Endodermal cell (in vitro differentiated cells): ENCODE measurements at regions not wholly inside any gene's neighbourhood (a gene's known extent, or its start where the extent isn't known, plus 50 kb on each side); places are given as distances from the start of the nearest gene placed in this dataset.

ENCODE experiments used
- DNase-seq: peaks from one replicate; pipeline ENCODE4 v3.0.0-alpha.2; 2017
- H3K27ac ChIP-seq: 2 replicates; pipeline ENCODE4 v1.5.1; 2013; ENCODE audit warnings: mild to moderate bottlenecking, low read depth, low read length, moderate library complexity
- H3K27me3 ChIP-seq: 2 replicates; pipeline ENCODE4 v1.6.1; 2013; ENCODE audit warnings: mild to moderate bottlenecking, low read length, moderate library complexity; ENCODE audit not compliant: insufficient read depth, control insufficient read depth, poor library complexity, severe bottlenecking
- H3K36me3 ChIP-seq: 2 replicates; pipeline ENCODE4 v1.7.0; 2013; ENCODE audit warnings: mild to moderate bottlenecking, low read length, moderate library complexity; ENCODE audit not compliant: control insufficient read depth, insufficient read depth
- H3K4me1 ChIP-seq: one replicate; pipeline ENCODE4 v1.7.0; 2013; ENCODE audit warnings: low read length; ENCODE audit not compliant: control insufficient read depth, insufficient read depth
- H3K4me3 ChIP-seq: 2 replicates; pipeline ENCODE4 v1.5.1; 2013; ENCODE audit warnings: mild to moderate bottlenecking, low read length, moderate library complexity
- H3K9ac ChIP-seq: 2 replicates; pipeline ENCODE4 v1.6.1; 2013; ENCODE audit warnings: mild to moderate bottlenecking, low read length, moderate library complexity; ENCODE audit not compliant: poor library complexity, severe bottlenecking; ENCODE audit errors: extremely low read depth
- H3K9me3 ChIP-seq: 2 replicates; pipeline ENCODE4 v1.6.1; 2013; ENCODE audit warnings: mild to moderate bottlenecking, low read length, moderate library complexity; ENCODE audit not compliant: control insufficient read depth
- H3K27ac Mint-ChIP-seq: 2 replicates; pipeline ENCODE4 v1.8.0; 2020; ENCODE audit warnings: mixed read lengths
- H3K27me3 Mint-ChIP-seq: 2 replicates; pipeline ENCODE4 v1.8.0; 2021; ENCODE audit warnings: mild to moderate bottlenecking, mixed read lengths; ENCODE audit not compliant: insufficient read depth
- H3K36me3 Mint-ChIP-seq: 2 replicates; pipeline ENCODE4 v1.8.0; 2020; ENCODE audit warnings: low read depth, mixed read lengths
- H3K4me1 Mint-ChIP-seq: 2 replicates; pipeline ENCODE4 v1.8.0; 2020; ENCODE audit warnings: mixed read lengths
- H3K4me3 Mint-ChIP-seq: 2 replicates; pipeline ENCODE4 v1.8.0; 2020; ENCODE audit warnings: mild to moderate bottlenecking, moderate library complexity, mixed read lengths
- H3K9me3 Mint-ChIP-seq: 2 replicates; pipeline ENCODE4 v1.8.0; 2020; ENCODE audit warnings: mild to moderate bottlenecking, mixed read lengths
- WGBS, 2 experiments: methylation state at CpG; one replicate each; pipeline versions ENCODE4 v1.1.5 to v1.1.7; 2013; ENCODE audit warnings: missing lambda C conversion rate in 2 of 2, mixed read lengths in 1 of 2; ENCODE audit not compliant: insufficient coverage in 1 of 2, insufficient read length in 1 of 2; 5-methylcytosine and 5-hydroxymethylcytosine counted together
- TF ChIP-seq, protein P1 (sequence below): fragments of 200-600 bp; sonication (generic); conservative IDR thresholded peaks from 2 replicates; pipeline ENCODE4 v1.5.0; 2021; ENCODE audit warnings: antibody characterized with exemption, mild to moderate bottlenecking

- peak overlapping the region; percentile 60 for H3K27ac ChIP-seq
- TF ChIP-seq, protein P1, sequence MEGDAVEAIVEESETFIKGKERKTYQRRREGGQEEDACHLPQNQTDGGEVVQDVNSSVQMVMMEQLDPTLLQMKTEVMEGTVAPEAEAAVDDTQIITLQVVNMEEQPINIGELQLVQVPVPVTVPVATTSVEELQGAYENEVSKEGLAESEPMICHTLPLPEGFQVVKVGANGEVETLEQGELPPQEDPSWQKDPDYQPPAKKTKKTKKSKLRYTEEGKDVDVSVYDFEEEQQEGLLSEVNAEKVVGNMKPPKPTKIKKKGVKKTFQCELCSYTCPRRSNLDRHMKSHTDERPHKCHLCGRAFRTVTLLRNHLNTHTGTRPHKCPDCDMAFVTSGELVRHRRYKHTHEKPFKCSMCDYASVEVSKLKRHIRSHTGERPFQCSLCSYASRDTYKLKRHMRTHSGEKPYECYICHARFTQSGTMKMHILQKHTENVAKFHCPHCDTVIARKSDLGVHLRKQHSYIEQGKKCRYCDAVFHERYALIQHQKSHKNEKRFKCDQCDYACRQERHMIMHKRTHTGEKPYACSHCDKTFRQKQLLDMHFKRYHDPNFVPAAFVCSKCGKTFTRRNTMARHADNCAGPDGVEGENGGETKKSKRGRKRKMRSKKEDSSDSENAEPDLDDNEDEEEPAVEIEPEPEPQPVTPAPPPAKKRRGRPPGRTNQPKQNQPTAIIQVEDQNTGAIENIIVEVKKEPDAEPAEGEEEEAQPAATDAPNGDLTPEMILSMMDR = no peak
- DNase-seq = peak; percentile 55
- peaks cover 21% of the 10 kb centered on the region for H3K27me3 Mint-ChIP-seq
- no peak overlapping the region for H3K9ac ChIP-seq
- H3K36me3 ChIP-seq = no peaks in the 10 kb centered on the region
- no peak overlapping the region for H3K27ac Mint-ChIP-seq
- H3K4me3 ChIP-seq = no peak overlapping the region
- no peaks in the 10 kb centered on the region for H3K36me3 Mint-ChIP-seq
- H3K4me1 ChIP-seq = no peaks in the 10 kb centered on the region
- no peaks in the 10 kb centered on the region for H3K27me3 ChIP-seq
- no peaks in the 10 kb centered on the region for H3K9me3 ChIP-seq
- peaks cover 8% of the 10 kb centered on the region for H3K4me1 Mint-ChIP-seq
- H3K9me3 Mint-ChIP-seq = peaks cover 5% of the 10 kb centered on the region
- WGBS, 2 experiments = 89% methylated on average over 6 to 17 of the region's 17 CpGs
- no peak overlapping the region for H3K4me3 Mint-ChIP-seq
Observed at GRCh38 chr19:29268103-29268502, 55.2 kb upstream of the UQCRFS1 start.

GRCh38 chr19:29268721-29269393, 55.9 kb upstream of the UQCRFS1 start:
- Histone ChIP-seq H3K36me3 (no peaks in the 10 kb centered on the region), H3K4me1 (no peaks in the 10 kb centered on the region), H3K9ac (no peak overlapping the region), H3K27me3 (no peaks in the 10 kb centered on the region), H3K9me3 (no peaks in the 10 kb centered on the region), H3K4me3 (no peak overlapping the region), H3K27ac (no peak overlapping the region)
- peaks cover 5% of the 10 kb centered on the region for H3K9me3 Mint-ChIP-seq
- no peak overlapping the region for H3K27ac Mint-ChIP-seq
- peaks cover 16% of the 10 kb centered on the region for H3K27me3 Mint-ChIP-seq
- WGBS, 2 experiments = 83 to 89% methylated on average over 16 to 25 of the region's 25 CpGs
- H3K4me1 Mint-ChIP-seq = peaks cover 8% of the 10 kb centered on the region
- DNase-seq = peak; percentile 53
- no peaks in the 10 kb centered on the region for H3K36me3 Mint-ChIP-seq
- TF ChIP-seq, protein P1 = no peak
- H3K4me3 Mint-ChIP-seq = no peak overlapping the region

DNA sequence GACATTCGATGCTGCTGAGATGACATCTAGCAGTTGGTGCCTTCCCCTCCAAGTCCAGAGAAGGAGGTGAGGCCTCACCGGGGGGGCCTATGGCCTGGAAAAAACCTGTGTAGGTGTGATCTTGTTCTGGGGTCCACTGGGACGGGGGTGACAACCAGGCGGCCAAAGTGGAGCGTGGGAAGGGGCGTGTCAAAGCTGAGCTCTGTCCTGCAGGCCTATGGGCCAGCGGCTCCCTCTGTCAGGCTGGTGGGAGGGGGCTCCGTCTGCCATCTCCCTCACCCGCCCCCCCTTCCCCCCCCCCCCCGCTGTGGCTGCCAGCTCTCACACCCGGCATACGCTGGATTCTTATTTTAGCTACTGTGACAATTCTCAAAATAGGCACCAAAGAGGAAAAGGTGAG, 56.7 kb upstream of the UQCRFS1 start:
- WGBS, 2 experiments = 56 to 67% methylated on average over 1 to 6 of the region's 12 CpGs
- Mint-ChIP-seq H3K27me3 (peaks cover 16% of the 10 kb centered on the region), H3K9me3 (peaks cover 5% of the 10 kb centered on the region), H3K4me3 (no peak overlapping the region), H3K36me3 (no peaks in the 10 kb centered on the region), H3K4me1 (peaks cover 8% of the 10 kb centered on the region), H3K27ac (no peak overlapping the region)
- DNase-seq = peak; percentile 53
- TF ChIP-seq, protein P1 = no peak
- no peak overlapping the region for H3K27ac ChIP-seq
- no peaks in the 10 kb centered on the region for H3K36me3 ChIP-seq
- H3K27me3 ChIP-seq = no peaks in the 10 kb centered on the region
- H3K4me1 ChIP-seq = no peaks in the 10 kb centered on the region
- no peak overlapping the region for H3K4me3 ChIP-seq
- no peaks in the 10 kb centered on the region for H3K9me3 ChIP-seq
- no peak overlapping the region for H3K9ac ChIP-seq
